ENCODE measurements at regions not wholly inside any gene's neighbourhood (a gene's known extent, or its start where the extent isn't known, plus 50 kb on each side); places are given as distances from the start of the nearest gene placed in this dataset.

- DNase-seq (ENCODE audit: low read depth), result no peak
Measured at GRCh38 chr10:44028384-44029137, 356.3 kb downstream of the CXCL12 start.

DNA sequence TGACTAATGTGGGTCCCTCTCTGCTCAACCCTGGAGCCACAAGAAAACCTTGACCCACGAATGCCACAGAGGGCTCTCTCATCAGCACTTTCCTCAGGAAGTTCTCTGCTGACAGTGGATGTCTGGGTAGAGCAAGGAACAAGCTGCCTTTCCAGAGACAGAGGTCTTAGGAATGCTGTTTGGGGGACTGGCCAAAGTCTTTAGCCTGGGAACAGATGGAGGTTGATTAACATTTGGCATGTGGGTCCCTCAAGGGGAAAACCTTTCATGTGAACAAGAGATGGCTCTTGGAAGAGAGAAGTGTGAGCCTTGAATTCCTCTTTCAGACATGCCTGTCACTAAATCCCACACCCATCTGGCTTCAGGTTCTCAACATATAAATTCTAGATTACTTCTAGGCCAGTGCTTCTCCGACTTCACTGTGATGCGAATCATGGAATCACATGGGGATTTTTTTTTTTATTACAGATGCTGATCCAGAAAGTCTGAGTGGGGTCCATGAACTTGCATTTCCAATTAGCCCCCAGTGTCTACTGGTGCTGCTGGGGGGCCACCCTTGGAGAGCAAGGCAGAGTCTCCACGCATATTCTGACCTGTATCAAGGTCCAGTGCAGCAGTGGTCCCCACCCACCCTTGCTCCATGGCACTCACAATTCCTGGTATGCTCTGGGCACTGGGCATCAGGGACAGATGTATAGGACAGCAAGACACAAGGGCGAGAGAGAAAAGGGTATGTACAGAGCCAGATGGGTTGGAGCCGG, 360.4 kb downstream of the CXCL12 start:
- DNase-seq (ENCODE audit: low read depth), result no peak

DNA sequence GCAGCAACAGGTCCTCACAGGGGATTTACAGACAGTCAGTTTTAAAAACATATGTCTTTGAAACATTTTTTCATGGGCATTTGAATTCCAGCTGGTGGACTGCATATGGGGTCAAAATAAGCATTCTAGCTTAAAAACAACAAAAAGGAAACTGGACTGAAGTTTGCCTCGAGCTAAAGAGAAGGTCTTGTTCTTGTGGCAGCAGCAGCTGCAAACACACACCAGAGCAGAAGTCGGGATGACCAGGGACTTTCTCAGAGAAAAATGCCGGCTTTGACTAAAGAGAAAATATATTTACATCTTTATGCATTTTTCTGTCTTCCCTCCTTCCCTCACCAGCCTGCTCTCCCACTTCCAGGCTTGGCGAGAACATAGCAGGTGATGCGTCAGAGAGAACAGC, 361.4 kb downstream of the CXCL12 start:
- DNase-seq (ENCODE audit: low read depth), result no peak

DNA sequence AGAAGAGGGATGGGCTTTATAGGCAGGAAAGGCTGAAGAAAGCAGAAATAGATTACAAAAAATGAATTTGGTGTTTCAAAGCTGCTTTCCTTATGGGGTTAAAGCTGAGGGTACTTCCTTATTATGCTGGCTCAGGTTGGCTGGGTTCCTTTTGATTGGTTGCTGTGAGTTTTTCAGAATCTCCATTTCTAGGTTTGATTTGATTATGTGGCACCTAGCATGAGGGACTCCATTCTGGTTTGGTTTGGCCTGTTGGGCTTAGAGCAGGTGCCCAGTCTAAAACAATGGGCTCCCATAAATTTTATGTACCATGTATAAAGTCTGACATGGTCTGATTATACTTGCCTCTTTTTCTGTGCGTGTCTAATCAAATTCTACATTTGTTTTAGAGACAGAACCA, 362.7 kb downstream of the CXCL12 start:
- no peak for DNase-seq (ENCODE audit: low read depth)

- no peak for DNase-seq (ENCODE audit: low read depth)
Measured at GRCh38 chr10:44020322-44021111, 364.4 kb downstream of the CXCL12 start.

DNA sequence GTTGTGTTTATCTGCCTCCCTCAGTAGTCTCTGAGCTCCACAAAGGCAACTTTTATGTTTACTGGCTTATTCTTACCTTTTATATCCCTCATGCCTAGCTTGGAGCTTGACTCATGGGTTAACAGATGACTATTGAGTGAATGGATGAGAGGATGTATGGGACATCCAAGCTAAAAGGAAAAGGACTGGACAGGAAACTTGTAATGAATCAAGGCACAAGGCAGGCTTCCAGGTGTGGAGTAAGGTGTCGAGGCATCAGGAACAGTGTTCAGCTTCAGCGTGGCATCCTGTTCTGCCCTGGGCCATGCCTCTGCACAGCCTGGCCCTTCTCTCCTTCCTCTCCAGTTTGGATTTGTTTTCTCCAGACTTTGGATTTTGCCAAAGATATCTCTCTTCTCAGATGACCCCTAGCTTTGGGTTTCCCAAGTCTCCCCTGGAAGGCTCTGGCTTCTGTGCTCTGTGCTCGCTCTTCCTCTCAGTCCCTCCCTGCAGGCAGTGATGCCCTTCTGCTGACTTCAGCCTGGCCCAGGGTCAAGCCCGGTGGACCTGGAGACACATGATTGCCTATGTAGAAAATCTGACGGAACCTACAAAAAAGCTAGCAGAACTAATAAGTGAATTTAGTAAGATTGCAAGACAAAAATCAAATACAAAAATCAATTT, 367.3 kb downstream of the CXCL12 start:
- no peak for DNase-seq (ENCODE audit: low read depth)

DNA sequence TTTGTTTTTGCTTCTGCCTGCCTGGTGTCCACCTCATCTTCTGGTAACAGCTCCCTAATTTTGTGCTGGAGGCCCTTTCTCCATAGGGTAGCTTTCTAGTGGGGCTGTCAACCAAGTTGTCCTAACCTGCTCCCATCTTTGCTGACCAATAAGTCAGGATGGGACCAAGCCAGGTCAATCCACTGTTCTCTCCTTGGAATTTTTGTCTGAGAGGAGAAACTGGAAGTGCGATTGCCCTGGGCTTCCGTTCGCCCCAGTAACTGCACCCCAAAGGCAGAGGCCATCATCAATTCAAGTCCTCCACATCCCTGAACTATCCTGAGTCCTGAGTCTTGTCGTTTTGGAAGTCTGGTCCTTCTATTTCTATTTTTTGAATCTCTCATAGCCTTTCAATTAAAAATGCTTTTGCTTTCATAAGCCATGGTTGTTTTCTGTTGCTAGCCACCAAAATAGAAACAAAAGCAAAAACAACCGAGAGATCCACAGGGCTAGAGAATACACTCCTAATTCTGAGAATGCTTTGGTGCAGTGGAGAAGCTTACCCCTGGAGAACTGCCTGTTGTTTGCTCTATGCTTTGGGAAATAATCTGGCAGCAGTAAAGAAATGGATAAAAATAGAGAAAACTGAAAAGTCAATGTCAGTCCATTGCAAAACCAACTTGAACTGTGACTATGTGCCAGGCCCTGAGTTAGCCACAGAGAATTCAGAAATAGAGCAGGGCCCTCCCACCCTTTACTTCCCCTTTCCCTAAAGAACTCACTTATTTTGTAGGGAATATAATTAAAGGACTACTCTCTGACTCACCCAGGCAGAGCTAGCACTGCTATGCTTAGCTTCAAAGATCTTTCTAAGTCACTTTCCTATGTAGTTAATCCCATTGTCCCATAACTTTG, 368.1 kb downstream of the CXCL12 start:
- DNase-seq (ENCODE audit: low read depth), result no peak

- DNase-seq (ENCODE audit: low read depth), result no peak
Measured at GRCh38 chr10:44015702-44016500, 367.2 kb upstream of the ZNF32 start.

DNA sequence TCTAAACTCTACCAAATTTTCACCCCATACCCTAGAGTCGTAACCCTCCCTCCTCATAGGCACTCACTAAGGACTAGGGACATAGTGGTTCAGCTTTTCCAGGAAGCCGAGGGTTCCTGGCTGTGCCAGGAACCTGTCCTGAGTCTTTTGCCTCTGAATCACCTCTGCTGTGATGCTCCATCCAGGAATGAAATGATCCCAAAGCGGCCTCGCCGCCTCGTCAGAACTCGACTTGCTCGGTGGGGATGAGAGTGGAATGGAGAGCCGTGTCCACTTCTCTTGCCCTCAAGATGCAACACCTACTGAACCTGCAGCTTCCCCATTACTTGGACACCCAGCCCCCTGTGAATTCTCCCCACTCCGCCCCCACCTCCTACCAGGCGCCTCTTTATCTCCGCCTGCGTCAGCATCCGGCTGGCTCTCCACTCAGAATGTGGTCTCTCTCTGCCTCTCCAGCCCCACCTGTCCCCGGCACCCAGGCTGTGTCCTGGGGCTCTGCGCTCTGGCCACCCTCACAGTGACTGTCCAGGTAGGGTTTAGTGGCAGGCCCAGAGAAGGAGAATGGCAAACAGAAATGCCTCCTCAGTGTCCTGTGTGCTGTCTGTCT, 366.1 kb upstream of the ZNF32 start:
- no peak for DNase-seq (ENCODE audit: low read depth)

GRCh38 chr10:44013981-44014380, 365.3 kb upstream of the ZNF32 start:
- DNase-seq (ENCODE audit: low read depth), result no peak

- no peak for DNase-seq (ENCODE audit: low read depth)
Measured at GRCh38 chr10:44012921-44013320, 364.2 kb upstream of the ZNF32 start.

- no peak for DNase-seq (ENCODE audit: low read depth)
Measured at GRCh38 chr10:44011603-44011981, 362.9 kb upstream of the ZNF32 start.

DNA sequence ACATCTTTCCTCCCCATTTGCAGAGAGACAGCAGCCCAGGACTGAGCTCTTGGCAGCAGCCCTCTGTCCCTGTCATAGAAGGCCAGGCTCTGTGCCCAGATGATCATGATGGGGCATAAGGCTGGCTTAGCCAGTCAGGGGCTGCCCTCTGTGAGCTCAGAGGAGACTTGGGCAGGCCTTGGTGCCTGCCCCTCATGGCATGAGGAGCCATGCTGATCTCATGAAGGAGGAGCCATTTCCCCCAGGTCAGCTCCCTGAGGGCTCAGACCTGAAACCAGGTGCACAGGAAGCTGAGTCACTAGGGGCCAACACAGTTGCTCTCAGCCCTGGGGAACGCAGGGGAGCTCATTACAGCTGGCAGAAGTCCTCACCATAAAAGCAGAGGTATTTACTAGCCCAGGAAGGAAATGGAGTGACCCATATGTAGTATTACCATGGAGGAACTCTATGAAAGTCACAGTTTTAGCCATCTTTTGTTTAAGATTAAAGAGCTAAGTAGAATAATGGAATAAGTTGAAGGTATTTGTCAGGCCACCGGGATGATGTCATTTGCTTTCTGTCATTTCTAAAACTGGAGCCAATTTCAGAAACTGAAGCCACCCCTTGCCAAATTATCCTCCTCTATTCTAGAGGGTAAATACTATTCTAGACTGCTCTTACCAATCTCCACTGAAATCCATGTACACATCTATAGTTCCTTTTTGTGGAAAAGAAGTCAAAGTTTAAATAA, 362.4 kb upstream of the ZNF32 start:
- no peak for DNase-seq (ENCODE audit: low read depth)

GRCh38 chr10:44009891-44010632, 361.4 kb upstream of the ZNF32 start:
- no peak for DNase-seq (ENCODE audit: low read depth)

- DNase-seq (ENCODE audit: low read depth), result no peak
Measured at GRCh38 chr10:44008917-44009709, 360.4 kb upstream of the ZNF32 start.

GRCh38 chr10:44008270-44008916, 359.7 kb upstream of the ZNF32 start:
- peak; percentile 3 for DNase-seq (ENCODE audit: low read depth)

DNA sequence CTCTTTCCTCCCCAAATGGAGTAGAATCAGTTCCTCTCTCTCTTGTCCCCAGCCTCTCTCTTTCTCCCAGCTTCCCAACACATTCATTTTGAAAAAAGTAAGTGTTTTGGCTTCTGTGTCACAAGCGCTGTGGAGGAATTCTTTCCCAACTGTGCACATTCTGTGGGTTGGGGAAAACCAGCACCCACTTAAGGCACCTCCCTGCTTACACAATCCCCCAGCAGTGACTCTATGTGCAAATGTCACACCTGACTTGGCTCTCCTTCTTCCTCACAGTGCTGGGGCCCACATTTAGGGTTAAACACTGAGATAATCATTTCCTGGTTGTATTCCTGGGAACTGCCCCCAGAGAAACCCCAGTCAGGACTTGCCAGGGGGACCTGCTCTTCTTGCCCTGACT, 358.1 kb upstream of the ZNF32 start:
- DNase-seq (ENCODE audit: low read depth), result no peak
